ENCODE measurements at regions not wholly inside any gene's neighbourhood (a gene's known extent, or its start where the extent isn't known, plus 50 kb on each side); places are given as distances from the start of the nearest gene placed in this dataset.

DNA sequence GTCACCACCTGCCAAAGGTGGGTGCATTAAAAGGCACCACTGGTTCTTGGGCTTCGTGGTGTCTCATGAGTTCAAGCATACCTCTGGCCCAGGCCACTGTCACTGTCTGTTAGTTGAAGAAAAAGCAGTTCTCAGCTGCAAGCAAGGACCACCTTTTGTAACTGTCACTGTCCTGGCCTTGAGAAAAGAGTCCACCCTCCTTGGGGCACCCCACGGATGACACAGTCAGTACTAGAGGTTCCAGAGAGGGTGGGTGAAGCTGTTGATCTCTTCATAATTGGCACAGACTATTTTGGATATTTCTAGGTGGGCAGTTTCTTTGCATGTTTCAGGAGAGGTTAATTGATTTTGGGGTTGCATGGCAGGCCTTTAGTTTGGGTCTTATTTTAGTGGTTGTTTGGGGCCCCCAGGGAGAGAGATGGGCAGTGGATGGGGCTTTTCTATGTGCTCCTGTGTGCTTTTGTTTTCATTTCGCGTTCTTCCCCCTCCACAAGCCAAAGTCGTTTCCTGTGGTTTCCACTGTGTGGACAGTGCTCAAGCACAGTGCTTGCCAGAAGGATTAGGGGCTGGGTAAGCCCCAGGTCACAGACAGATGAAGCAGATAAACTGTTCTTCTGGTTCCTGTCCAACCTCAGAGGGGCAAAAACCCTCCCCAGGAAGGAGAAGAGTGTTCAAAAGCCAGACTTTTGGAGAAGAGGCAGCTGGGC is 156.2 kb upstream of the PPP1R2C start:
- H3K9me3 ChIP-seq (ENCODE audit: low read depth, low read length), result no peaks in the 10 kb centered on the region
- DNase-seq (ENCODE audit: low read depth, low spot score), result no peak
- no peak overlapping the region for H3K4me3 ChIP-seq
- H3K36me3 ChIP-seq (ENCODE audit: insufficient read depth, low read length), result no peaks in the 10 kb centered on the region
- TF ChIP-seq POLR2AphosphoS5 (IDR thresholded peaks at IDR 0.05; ENCODE audit: borderline replicate concordance, low read depth, low read length) (no peak), EZH2 (IDR thresholded peaks at IDR 0.05) (no peak), FOXP2 (optimal IDR thresholded peaks at IDR 0.05; ENCODE audit: control extremely low read depth, extremely low read length, insufficient read depth) (no peak)
- H3K9ac ChIP-seq (ENCODE audit: insufficient read length), result no peak overlapping the region
- no peak overlapping the region for H3K27ac ChIP-seq

DNA sequence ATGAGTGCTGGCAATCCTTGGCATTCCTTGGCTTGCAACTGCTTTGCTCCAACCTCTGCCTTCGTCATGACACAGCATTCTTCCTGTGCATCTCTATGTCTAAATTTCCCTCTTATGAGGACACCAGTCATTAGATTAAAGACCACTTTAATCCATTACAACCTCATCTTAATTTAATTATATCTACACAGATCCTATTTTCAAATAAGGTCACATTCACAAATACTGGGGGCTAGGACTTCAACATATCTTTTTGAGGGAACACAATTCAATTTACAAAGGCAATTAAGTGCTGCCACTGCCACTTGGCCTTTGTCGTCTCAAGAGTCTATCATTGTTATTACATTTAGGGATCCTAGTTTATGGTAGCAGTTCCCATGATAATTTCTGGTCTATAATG is 163.7 kb upstream of the PPP1R2C start:
- H3K9ac ChIP-seq (ENCODE audit: insufficient read length), result no peak overlapping the region
- no peak for DNase-seq (ENCODE audit: low read depth, low spot score)
- H3K36me3 ChIP-seq (ENCODE audit: insufficient read depth, low read length), result no peaks in the 10 kb centered on the region
- H3K9me3 ChIP-seq (ENCODE audit: low read depth, low read length), result no peaks in the 10 kb centered on the region
- TF ChIP-seq EZH2 (IDR thresholded peaks at IDR 0.05), result no peak
- no peak for TF ChIP-seq POLR2AphosphoS5 (IDR thresholded peaks at IDR 0.05; ENCODE audit: borderline replicate concordance, low read depth, low read length)
- no peak for TF ChIP-seq FOXP2 (optimal IDR thresholded peaks at IDR 0.05; ENCODE audit: control extremely low read depth, extremely low read length, insufficient read depth)
- H3K27ac ChIP-seq, result no peak overlapping the region
- no peak overlapping the region for H3K4me3 ChIP-seq

DNA sequence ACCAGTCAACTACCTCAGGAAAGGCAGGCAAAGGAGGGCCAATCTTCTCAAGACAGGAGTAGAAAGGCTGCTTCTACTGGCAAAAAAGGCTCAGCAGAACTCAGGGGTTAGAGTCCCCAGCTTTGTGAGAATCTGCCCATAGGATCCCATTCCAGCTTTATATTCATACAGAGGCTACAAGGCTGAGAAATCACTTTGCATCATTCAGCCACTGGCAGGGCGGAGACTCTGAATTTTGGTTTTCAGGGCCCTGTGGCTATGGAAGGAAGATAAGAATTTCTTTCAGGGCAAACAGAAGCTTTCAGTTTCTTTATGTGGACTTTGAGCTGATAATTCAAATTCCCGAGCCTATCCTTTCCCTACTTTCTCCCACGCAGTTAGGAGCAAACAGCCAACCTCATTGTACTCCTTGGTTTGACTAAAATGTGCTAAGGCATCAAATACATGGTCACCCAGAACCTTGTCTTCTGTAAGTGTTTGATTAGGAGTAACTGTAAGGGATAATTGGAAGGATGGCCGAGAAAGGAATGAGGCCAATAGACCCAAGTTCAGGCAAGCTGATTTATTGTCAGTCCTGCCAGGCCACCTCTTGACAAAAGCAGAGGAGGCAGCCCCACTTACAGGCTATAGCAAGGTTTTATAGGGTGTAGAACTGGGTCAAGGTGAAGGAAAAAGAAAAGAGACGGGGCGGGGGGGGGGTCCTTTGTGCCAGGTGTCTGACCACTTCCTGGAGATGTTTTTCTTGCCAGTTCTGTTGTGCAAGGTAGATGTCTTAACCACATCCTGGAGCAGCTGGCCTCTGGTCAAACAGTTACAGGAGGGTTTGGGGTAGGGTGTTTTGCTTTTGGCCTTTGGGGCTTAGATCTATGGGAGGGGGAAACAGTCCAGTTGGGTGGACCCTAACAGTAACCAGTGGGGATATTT is 165.3 kb upstream of the PPP1R2C start:
- Histone ChIP-seq H3K9me3 (ENCODE audit: low read depth, low read length) (no peaks in the 10 kb centered on the region), H3K27ac (no peak overlapping the region), H3K9ac (ENCODE audit: insufficient read length) (no peak overlapping the region), H3K4me3 (no peak overlapping the region), H3K36me3 (ENCODE audit: insufficient read depth, low read length) (no peaks in the 10 kb centered on the region)
- TF ChIP-seq EZH2 (IDR thresholded peaks at IDR 0.05), result no peak
- TF ChIP-seq POLR2AphosphoS5 (IDR thresholded peaks at IDR 0.05; ENCODE audit: borderline replicate concordance, low read depth, low read length), result no peak
- TF ChIP-seq FOXP2 (optimal IDR thresholded peaks at IDR 0.05; ENCODE audit: control extremely low read depth, extremely low read length, insufficient read depth), result no peak
- DNase-seq (ENCODE audit: low read depth, low spot score), result no peak

DNA sequence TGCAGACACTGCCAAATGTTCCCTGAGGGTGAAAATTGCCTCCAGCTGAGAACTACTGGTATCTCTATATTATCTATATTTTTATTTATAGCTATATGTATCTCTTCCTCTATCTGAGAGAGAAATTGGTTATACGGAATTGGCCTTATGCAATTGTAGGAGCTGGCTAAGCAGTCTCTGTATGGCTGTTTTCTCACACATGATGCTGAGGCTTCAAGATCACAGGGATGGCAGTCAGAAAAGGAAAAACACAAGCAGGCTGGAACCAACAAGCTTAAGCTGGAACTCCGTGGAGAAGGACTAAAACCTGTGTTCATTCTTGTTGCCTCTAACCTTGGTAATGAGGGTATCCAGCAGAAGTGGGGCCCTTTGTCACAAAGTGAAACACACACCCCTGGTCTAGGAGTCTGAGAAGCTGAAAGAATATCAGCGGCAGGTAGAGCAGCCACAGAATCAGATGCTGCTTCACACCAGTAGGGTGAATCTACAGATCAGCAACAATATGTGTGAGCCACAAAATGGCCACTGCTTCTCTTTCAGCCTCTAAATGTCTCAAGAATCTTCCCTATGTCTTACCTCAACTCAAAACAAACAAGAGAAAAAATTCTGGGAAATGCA is 166.5 kb upstream of the PPP1R2C start:
- H3K9ac ChIP-seq (ENCODE audit: insufficient read length), result no peak overlapping the region
- TF ChIP-seq EZH2 (IDR thresholded peaks at IDR 0.05) (no peak), FOXP2 (optimal IDR thresholded peaks at IDR 0.05; ENCODE audit: control extremely low read depth, extremely low read length, insufficient read depth) (no peak), POLR2AphosphoS5 (IDR thresholded peaks at IDR 0.05; ENCODE audit: borderline replicate concordance, low read depth, low read length) (no peak)

DNA sequence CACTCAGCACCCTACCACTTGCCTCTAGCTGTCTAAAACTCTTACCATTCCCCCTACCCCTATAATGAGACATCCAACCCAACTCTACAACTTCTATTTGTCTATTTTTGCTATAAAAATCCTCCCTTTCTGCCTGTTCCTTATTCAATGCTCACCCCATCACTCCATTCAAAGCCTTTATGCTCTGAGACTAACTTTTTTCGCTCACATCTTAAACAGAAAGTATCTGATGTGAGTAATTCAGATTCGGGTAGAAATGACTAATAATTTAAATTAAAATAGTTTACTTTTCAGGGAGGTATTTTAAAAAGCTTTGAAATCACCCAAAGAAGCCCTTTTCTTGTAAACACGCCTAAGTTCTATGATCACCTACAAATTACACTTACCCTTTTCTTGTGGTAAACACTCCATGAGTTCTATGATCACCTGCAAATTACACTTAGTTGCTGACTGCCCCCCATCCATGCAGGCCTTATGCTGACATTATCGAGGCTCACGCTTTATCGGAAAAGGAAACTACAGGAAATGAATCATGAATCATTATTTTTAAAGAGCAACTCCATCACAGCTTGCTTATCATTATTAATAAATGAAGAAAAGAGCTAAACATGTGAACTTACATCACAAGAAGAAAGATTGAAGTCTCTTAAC is 168.7 kb upstream of the PPP1R2C start:
- no peak for DNase-seq (ENCODE audit: low read depth, low spot score)
- TF ChIP-seq EZH2 (IDR thresholded peaks at IDR 0.05), result no peak
- TF ChIP-seq FOXP2 (optimal IDR thresholded peaks at IDR 0.05; ENCODE audit: control extremely low read depth, extremely low read length, insufficient read depth), result no peak
- TF ChIP-seq POLR2AphosphoS5 (IDR thresholded peaks at IDR 0.05; ENCODE audit: borderline replicate concordance, low read depth, low read length), result no peak
- no peak overlapping the region for H3K27ac ChIP-seq
- no peaks in the 10 kb centered on the region for H3K9me3 ChIP-seq (ENCODE audit: low read depth, low read length)
- no peaks in the 10 kb centered on the region for H3K36me3 ChIP-seq (ENCODE audit: insufficient read depth, low read length)
- H3K4me3 ChIP-seq, result no peak overlapping the region
- no peak overlapping the region for H3K9ac ChIP-seq (ENCODE audit: insufficient read length)

More for the DNA sequence above, 166.5 kb upstream of the PPP1R2C start:
- H3K36me3 ChIP-seq (ENCODE audit: insufficient read depth, low read length), result no peaks in the 10 kb centered on the region
- no peak overlapping the region for H3K4me3 ChIP-seq
- no peak overlapping the region for H3K27ac ChIP-seq
- H3K9me3 ChIP-seq (ENCODE audit: low read depth, low read length), result no peaks in the 10 kb centered on the region
- no peak for DNase-seq (ENCODE audit: low read depth, low spot score)

DNA sequence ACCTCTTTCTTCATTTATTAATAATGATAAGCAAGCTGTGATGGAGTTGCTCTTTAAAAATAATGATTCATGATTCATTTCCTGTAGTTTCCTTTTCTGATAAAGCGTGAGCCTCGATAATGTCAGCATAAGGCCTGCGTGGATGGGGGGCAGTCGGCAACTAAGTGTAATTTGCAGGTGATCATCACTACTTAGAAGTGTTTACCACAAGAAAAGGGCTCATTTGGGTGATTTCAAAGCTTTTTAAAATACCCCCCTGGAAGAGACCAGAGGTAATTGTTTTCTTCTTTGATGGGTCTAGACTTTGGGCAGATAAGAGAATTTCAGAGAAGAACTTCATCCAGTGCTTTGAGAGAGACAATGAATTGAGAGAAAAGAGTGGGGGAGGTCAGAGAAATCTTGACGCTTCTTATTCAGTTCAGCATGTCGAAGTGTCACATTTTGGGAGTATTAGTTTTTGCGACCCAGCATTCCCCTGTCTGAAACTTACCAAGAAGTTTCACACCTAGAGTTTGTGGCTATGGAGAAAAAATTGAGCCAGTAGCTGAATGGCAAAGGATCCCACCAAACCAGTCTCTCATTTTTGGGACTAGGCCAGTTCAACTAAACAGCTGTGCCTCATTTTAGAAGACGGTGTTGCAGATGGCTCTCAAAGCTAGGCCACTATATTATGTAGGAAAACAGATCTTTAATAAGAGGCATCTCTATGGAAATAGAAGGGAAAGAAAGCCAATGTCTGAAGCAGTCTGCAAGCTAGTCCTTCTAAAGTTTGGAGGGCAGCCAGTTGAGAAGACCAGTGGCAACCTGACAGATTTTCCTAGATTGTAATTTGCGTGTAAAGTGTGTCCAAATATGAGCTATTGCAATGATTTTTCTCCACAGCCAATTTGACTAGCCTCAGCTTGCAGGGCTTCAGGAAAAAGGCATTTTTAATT is 171.0 kb upstream of the PPP1R2C start:
- no peak for TF ChIP-seq EZH2 (IDR thresholded peaks at IDR 0.05)
- Histone ChIP-seq H3K9ac (ENCODE audit: insufficient read length) (no peak overlapping the region), H3K36me3 (ENCODE audit: insufficient read depth, low read length) (no peaks in the 10 kb centered on the region), H3K9me3 (ENCODE audit: low read depth, low read length) (no peaks in the 10 kb centered on the region), H3K27ac (no peak overlapping the region), H3K4me3 (no peak overlapping the region)
- DNase-seq (ENCODE audit: low read depth, low spot score), result no peak

DNA sequence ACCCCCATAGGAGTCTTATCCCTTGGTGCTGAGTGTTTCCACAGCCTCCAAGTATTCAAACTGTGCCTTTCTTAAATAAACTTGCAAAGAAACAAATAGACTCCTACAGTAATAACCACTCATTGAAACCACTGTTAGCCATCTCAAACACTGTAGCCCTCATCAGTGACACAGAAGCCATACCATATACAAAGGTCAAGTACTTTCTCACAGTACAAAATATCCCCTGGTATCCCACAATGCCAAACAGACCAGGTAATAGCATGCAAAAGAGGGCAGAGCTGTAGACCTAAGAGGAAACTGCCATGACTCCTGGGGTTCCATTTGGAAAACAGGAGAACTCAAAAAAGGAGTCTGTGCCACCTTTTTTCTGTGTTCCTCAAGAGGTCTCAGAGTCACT is 173.8 kb upstream of the PPP1R2C start:
- Histone ChIP-seq H3K27ac (no peak overlapping the region), H3K4me3 (no peak overlapping the region), H3K9me3 (ENCODE audit: low read depth, low read length) (no peaks in the 10 kb centered on the region), H3K9ac (ENCODE audit: insufficient read length) (no peak overlapping the region), H3K36me3 (ENCODE audit: insufficient read depth, low read length) (no peaks in the 10 kb centered on the region)
- TF ChIP-seq POLR2AphosphoS5 (IDR thresholded peaks at IDR 0.05; ENCODE audit: borderline replicate concordance, low read depth, low read length) (no peak), EZH2 (IDR thresholded peaks at IDR 0.05) (no peak), FOXP2 (optimal IDR thresholded peaks at IDR 0.05; ENCODE audit: control extremely low read depth, extremely low read length, insufficient read depth) (no peak)
- DNase-seq (ENCODE audit: low read depth, low spot score), result no peak

Data from SK-N-MC (cell line).